Spleen (tissue), 11 donors: ENCODE measurements at regions not wholly inside any gene's neighbourhood (a gene's known extent, or its start where the extent isn't known, plus 50 kb on each side); places are given as distances from the start of the nearest gene placed in this dataset.

Experiments
- DNase-seq: peaks from one replicate; pipeline ENCODE4 v3.0.0-alpha.2; 2020
- H3K27ac ChIP-seq, 8 donors: fragments of 200-600 bp; sonication (generic) in 7 of 8; 1 replicate in 4 of 8; 2 replicates in 4 of 8; pipeline versions ENCODE4 v1.5.0 to v1.8.0; 2016 to 2021; ENCODE audit warnings: inconsistent platforms in 4 of 8, mild to moderate bottlenecking in 4 of 8, moderate library complexity in 1 of 8
- H3K27me3 ChIP-seq, 7 donors: fragments of 200-600 bp; sonication (generic) in 6 of 7; replicated peaks in 1 of 7; 1 replicate in 4 of 7; 2 replicates in 3 of 7; pipeline versions ENCODE4 v1.5.0 to v1.8.0; 2016 to 2021; ENCODE audit warnings: inconsistent platforms in 3 of 7, mild to moderate bottlenecking in 1 of 7
- H3K36me3 ChIP-seq, 6 donors: fragments of 200-600 bp; sonication (generic) in 5 of 6; 1 replicate in 4 of 6; 2 replicates in 2 of 6; pipeline versions ENCODE4 v1.5.0 to v1.8.0; 2016 to 2021; ENCODE audit warnings: inconsistent platforms in 2 of 6
- H3K4me1 ChIP-seq, 6 donors: fragments of 200-600 bp; sonication (generic) in 5 of 6; 1 replicate in 3 of 6; 2 replicates in 3 of 6; pipeline versions ENCODE4 v1.5.0 to v1.8.0; 2016 to 2021; ENCODE audit warnings: inconsistent platforms in 3 of 6
- H3K4me3 ChIP-seq, 8 donors: fragments of 200-600 bp; sonication (generic) in 7 of 8; 1 replicate in 4 of 8; 2 replicates in 4 of 8; pipeline versions ENCODE4 v1.5.0 to v1.8.0; 2016 to 2021; ENCODE audit warnings: inconsistent platforms in 4 of 8, mild to moderate bottlenecking in 4 of 8, moderate library complexity in 2 of 8
- H3K9me3 ChIP-seq, 8 donors: fragments of 200-600 bp; sonication (generic) in 7 of 8; 1 replicate in 4 of 8; 2 replicates in 4 of 8; pipeline versions ENCODE4 v1.5.0 to v1.8.0; 2016 to 2021; ENCODE audit warnings: inconsistent platforms in 4 of 8
- POLR2A ChIP-seq, 3 donors: fragments of 450-650 bp; IDR thresholded peaks; one replicate each; pipeline ENCODE4 v1.5.1; 2017; ENCODE audit warnings: antibody characterized with exemption in 3 of 3, mild to moderate bottlenecking in 1 of 3
- POLR2AphosphoS5 ChIP-seq, 3 donors: sonication (generic); formaldehyde crosslinking; IDR thresholded peaks; one replicate each; pipeline ENCODE4 v1.5.1; 2017; ENCODE audit warnings: antibody characterized with exemption in 3 of 3
- WGBS, 5 donors: extraction: QIAGEN DNeasy Blood & Tissue Kit in 3 of 5; methylation state at CpG; one replicate each; pipeline versions ENCODE4 v1.1.5 to v1.1.7; 2013 to 2018; 5-methylcytosine and 5-hydroxymethylcytosine counted together
- intact Hi-C: fragments of 100-400 bp; cut with DNase I; formaldehyde crosslinking; loops from one replicate; pipeline ENCODE4 v1.15.0; 2023; ENCODE audit warnings: low total_unique reads
- TF ChIP-seq, protein P1 (sequence below), 11 experiments: fragments of 200-600 bp in 7 of 11; fragments of 450-650 bp in 4 of 11; sonication (generic) in 4 of 11; IDR thresholded peaks in 8 of 11; conservative IDR thresholded peaks in 3 of 11; 1 replicate in 7 of 11; 2 replicates in 4 of 11; pipeline versions ENCODE4 v1.4.0 to v1.8.0; 2016 to 2021; ENCODE audit warnings: antibody characterized with exemption in 11 of 11, inconsistent platforms in 4 of 11, mild to moderate bottlenecking in 1 of 11
- donor health status: healthy with polysubstance abuse.
- donor health status: DM: no; HTN: no; CAD: no; lungs with moderate emphysema.
- donor health status: DM: no; HTN: no; CAD: no.
- donor health status: Bipolar disorder and iron deficiency.
- donor health status: healthy.
- donor health status: DM: no; HTN: no; CAD: no.
- donor health status: DM: yes; HTN: yes; CAD: no.

DNA sequence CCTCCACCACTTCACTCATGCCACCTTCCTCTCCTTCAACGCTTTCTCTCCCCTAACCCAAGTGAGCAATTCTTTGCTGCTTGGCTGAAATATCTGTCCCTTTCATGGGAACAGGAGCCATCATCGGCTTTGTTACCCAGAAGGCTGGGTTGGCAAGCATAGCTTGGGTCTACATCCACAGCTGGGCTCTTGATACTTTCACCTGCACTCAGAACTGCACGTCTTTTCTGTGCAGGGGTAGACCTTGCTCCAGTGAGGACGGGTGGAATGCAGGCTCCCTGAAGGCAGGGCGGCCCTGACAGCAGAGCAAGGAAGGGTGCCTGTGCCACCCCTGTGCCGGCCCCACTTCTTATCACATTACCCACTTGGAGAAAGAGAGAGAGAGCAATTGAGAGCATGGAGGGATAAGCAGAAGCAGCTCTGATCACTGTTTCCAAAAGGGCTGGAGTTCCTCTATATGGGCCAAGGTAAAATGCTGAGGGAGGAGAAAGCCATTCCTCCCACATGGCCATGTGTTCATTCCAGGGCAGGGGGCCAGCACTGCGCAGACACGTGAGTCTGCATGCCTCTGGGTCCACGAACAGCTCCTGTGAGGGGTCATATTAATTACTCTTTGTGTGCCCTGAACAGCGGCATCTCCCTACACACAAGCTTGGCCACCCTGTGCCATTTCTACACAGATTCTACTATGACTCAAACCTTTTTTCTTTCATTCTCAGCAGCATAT is 181.8 kb downstream of the BUD13 start:
- Histone ChIP-seq H3K4me1 (no peaks in the 10 kb centered on the region), H3K27me3 (peaks cover 0 to 39% (median 0%) of the 10 kb centered on the region in 7 donors), H3K27ac (no peak overlapping the region), H3K36me3 (no peaks in the 10 kb centered on the region), H3K9me3 (no peaks in the 10 kb centered on the region), H3K4me3 (no peak overlapping the region)
- intact Hi-C loops: no loop called here
- peak; percentile 32 for DNase-seq
- TF ChIP-seq POLR2AphosphoS5 (IDR thresholded peaks at IDR 0.05) (no peak), POLR2A (IDR thresholded peaks at IDR 0.05) (no peak)
- TF ChIP-seq, protein P1, sequence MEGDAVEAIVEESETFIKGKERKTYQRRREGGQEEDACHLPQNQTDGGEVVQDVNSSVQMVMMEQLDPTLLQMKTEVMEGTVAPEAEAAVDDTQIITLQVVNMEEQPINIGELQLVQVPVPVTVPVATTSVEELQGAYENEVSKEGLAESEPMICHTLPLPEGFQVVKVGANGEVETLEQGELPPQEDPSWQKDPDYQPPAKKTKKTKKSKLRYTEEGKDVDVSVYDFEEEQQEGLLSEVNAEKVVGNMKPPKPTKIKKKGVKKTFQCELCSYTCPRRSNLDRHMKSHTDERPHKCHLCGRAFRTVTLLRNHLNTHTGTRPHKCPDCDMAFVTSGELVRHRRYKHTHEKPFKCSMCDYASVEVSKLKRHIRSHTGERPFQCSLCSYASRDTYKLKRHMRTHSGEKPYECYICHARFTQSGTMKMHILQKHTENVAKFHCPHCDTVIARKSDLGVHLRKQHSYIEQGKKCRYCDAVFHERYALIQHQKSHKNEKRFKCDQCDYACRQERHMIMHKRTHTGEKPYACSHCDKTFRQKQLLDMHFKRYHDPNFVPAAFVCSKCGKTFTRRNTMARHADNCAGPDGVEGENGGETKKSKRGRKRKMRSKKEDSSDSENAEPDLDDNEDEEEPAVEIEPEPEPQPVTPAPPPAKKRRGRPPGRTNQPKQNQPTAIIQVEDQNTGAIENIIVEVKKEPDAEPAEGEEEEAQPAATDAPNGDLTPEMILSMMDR (IDR thresholded peaks at IDR 0.05 in 8 of 11, conservative IDR thresholded peaks at IDR 0.05 in 3 of 11): no peak
- 69 to 82% (median 76%) methylated on average over 10 of the region's 10 CpGs for WGBS, 5 donors

DNA sequence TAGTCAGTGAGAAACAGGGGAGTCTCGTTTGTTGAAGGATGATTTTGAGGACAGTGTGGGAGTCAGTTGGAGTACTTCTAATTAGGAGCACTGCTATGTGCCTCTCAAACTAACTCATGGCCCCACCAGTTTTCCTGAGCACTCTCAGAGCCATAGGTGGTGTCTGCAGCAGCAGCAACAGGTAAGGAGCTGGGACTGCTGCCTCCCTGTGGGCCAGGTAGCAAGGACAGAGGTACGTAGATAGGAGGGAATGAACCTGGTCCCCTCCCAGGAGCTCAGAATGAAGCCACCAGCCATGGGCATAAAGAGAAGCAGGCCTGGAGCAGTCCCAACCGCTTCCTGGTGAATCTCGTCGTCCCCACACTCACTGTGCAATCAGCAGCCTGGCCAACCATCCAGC is 183.4 kb downstream of the BUD13 start:
- intact Hi-C loops: no loop called here
- TF ChIP-seq, protein P1 (IDR thresholded peaks at IDR 0.05 in 8 of 11, conservative IDR thresholded peaks at IDR 0.05 in 3 of 11): no peak
- TF ChIP-seq POLR2AphosphoS5 (IDR thresholded peaks at IDR 0.05): no peak
- no peak for TF ChIP-seq POLR2A (IDR thresholded peaks at IDR 0.05)
- Histone ChIP-seq H3K4me3 (no peak overlapping the region), H3K27ac (no peak overlapping the region), H3K27me3 (peaks cover 0 to 36% (median 0%) of the 10 kb centered on the region in 7 donors), H3K4me1 (no peaks in the 10 kb centered on the region), H3K9me3 (no peaks in the 10 kb centered on the region), H3K36me3 (no peaks in the 10 kb centered on the region)
- WGBS, 5 donors: 67 to 83% (median 79%) methylated on average over 5 of the region's 5 CpGs
- peak; percentile 25 for DNase-seq

DNA sequence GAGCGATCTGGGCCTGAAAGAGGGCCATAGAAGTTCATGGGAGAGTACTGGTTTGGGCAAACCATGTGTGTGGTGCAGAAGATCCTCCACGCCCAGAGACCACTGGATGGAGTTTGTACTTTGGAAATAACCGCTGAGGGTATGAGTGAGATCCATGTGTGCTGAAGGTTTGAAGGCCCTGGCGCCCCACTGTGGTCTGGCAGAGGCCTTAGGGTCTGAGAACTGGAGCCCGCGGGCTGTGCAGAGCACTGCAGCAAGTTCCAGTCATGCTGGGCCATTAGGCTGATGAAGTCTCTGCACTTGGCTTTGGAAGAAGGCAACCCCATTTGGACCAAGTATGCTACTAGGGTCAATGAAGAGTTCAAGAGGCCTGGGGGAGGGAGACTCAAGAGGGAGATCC is 186.4 kb downstream of the BUD13 start:
- Histone ChIP-seq H3K4me1 (no peaks in the 10 kb centered on the region), H3K4me3 (no peak overlapping the region), H3K9me3 (no peaks in the 10 kb centered on the region), H3K36me3 (no peaks in the 10 kb centered on the region), H3K27me3 (peaks cover 0 to 49% (median 8%) of the 10 kb centered on the region in 7 donors), H3K27ac (no peak overlapping the region)
- 69 to 81% (median 71%) methylated on average over 6 of the region's 6 CpGs for WGBS, 5 donors
- peak; percentile 13 for DNase-seq
- intact Hi-C loops: no loop called here
- TF ChIP-seq POLR2AphosphoS5 (IDR thresholded peaks at IDR 0.05) (no peak), POLR2A (IDR thresholded peaks at IDR 0.05) (no peak)

DNA sequence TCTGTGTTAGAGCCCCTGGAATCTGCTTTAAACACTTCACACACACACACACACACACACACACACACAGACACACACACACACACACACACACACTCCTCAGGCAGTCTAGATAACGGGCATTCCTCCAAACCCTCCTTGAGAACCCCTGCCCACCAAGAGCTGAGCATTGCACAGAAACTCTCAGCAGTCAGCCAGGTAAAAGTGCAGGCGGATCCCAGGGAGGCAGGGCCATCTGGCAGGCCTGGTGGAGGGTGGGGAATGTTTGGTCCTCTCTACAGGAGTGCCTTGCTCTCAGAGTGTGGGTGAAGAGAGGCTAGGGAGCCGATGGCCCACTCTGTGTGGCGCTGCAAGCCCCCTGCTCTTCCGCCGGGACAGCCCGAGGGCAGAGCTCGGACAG is 190.2 kb downstream of the BUD13 start:
- WGBS, 5 donors: 73 to 81% (median 77%) methylated on average over 7 to 8 of the region's 8 CpGs
- TF ChIP-seq, protein P1 (IDR thresholded peaks at IDR 0.05 in 8 of 11, conservative IDR thresholded peaks at IDR 0.05 in 3 of 11): no peak
- TF ChIP-seq POLR2AphosphoS5 (IDR thresholded peaks at IDR 0.05) (no peak), POLR2A (IDR thresholded peaks at IDR 0.05) (no peak)
- DNase-seq: no peak
- Histone ChIP-seq H3K9me3 (no peaks in the 10 kb centered on the region), H3K4me1 (peaks cover 0 to 7% (median 0%) of the 10 kb centered on the region in 6 donors), H3K36me3 (no peaks in the 10 kb centered on the region), H3K27me3 (peaks cover 0 to 75% (median 31%) of the 10 kb centered on the region in 7 donors), H3K27ac (no peak overlapping the region), H3K4me3 (no peak overlapping the region)
- intact Hi-C loops: no loop called here
